HG02970 (cell line): ENCODE measurements at regions not wholly inside any gene's neighbourhood (a gene's known extent, or its start where the extent isn't known, plus 50 kb on each side); places are given as distances from the start of the nearest gene placed in this dataset.
"Not testable (repeated sequence)": the region's sequence is repeated elsewhere in the genome, so short reads cannot be mapped to it uniquely, and the experiment has no call there.

Experiments
- ATAC-seq: cut with Tn5 transposase; IDR thresholded peaks from one replicate; pipeline ENCODE4 v1.9.1; 2021; ENCODE audit warnings: mild to moderate bottlenecking, moderate library complexity, moderate number of reproducible peaks; ENCODE audit not compliant: unreplicated experiment, low FRiP score

DNA sequence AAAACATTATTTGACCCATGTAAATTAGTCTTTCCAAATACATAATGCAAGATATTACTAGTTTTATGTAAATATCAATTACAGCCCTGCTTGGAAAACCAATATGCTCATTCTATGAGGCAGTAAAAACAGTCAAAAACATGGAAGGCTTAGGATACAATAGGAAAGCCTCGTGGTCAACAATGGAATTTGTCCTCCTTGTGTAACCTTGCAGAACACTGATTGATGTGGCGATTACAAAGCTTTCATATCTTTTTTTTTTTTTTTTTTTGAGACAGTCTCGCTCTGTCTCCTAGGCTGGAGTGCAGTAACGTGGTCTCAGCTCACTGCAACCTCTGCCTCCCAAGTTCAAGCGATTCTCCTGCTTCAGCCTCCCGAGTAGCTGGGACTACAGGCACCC lies 157.3 kb upstream of the BET1 start:
- no peak for ATAC-seq

GRCh38 chr7:94169682-94170081 lies 165.5 kb upstream of the BET1 start:
- ATAC-seq: no peak

DNA sequence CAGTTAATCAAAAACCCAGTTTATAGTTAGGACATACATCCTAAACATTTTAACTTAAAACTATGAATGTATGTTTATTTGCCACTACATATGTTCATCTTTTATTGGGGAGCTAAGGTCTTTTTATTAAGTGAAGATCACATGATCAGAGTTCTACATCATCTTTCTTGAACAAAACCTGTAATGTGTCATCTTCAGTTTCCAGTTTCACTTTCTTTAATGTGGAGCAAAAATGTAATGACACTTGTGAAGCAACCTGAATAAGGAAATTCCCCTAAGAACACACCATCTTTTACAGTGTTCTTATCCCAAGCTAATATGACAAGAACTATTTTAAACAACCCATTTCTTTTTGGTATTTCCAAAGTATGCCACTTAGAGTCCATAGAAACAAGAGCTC lies 166.7 kb upstream of the BET1 start:
- ATAC-seq: peak; percentile 78

DNA sequence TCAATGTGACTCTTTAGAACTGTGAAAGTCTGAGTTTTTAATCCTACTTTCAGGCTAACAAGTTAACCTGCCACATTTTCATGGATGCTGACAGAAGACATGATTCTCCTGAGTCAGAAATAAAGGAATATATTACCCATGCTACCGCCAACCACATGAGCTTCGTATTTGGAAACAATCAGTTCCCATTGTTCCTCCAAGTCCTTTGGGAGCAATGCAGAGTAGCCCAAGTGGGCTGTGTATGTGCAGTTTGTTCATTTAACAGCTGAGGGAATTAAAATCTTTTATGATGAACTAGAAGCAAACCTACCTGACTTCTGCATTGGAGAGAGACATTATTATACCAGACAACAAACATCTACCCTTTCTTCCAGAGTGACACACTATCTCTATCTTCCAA lies 169.3 kb upstream of the BET1 start:
- no peak for ATAC-seq

GRCh38 chr7:94174375-94174774 lies 170.2 kb upstream of the BET1 start:
- ATAC-seq: no peak

DNA sequence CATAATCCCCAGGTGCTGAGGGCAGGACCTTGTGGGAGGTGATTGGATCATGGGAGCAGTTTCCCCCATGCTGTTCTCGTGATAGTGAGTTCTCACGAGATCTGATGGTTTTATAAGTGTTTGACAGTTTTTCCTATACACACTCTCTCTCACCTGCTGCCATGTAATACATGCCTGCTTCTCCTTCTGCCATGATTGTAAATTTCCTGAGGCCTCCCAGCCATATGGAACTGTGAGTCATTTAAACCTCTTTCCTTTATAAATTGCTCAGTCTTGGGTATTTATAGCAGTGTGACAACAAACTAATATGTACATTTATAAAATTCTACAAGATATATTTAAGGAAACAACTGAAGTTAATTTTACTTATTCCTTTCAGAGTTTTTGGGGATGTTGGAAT lies 170.8 kb upstream of the BET1 start:
- no peak for ATAC-seq

DNA sequence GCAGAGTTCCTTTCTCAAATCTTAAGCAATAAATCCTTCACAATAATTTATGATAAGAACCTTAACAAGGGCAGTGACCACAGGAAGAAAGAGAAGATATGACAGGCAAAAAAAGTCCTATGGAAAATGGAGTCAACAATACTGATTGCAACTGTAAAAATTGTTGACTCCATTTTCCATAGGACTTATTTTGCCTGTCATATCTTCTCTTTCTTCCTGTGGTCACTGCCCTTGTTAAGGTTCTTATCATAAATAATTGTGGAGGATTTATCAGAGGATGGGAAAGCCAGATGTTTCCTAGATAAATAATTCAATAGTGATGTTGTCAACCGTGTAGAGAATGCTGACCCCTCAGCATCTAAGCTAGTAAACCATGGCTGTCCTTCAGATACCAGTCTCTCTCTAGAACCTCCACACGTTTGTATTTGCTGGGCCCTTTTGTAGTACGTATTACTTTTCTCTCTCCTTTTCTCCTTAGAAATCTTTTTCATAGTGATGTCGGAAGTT lies 172.6 kb upstream of the BET1 start:
- no peak for ATAC-seq

DNA sequence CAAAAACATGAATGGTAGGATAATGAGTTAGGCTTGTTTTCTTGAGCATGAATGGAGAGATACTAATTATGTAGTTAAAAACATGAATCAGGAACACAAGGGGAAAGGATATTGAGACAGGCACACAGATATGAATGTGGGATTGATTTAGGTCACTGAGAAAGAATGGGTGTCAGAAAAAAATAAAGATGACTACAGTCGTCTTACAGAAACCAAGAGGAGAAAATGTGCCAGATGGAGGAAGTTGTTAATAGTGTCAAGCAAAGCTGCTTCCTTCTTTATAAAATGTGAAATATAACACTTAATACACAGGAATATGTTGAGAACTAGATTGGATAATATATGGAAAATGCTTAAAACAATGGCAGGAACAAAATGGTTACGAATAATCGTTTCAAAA lies 173.3 kb upstream of the BET1 start:
- ATAC-seq: no peak

DNA sequence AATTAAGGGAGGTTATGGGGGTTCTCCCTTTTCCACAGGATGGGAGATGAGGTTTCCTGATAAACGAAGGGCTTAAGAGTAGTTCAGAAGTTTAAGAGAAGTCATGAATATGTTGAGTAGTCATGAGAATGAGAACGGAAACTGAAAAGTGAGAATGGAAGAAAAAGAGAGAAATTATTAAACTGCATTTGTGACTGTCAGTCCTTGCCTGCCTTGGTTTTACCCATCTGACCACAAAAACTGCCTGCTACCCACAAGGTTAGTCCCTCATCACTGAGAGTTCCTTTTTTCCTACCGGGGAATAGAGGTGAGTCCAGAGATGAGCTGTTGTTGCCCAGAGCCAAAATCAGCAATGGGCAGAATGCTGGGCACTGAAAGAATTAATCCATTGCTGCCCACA lies 174.1 kb upstream of the BET1 start:
- ATAC-seq: peak; percentile 69

DNA sequence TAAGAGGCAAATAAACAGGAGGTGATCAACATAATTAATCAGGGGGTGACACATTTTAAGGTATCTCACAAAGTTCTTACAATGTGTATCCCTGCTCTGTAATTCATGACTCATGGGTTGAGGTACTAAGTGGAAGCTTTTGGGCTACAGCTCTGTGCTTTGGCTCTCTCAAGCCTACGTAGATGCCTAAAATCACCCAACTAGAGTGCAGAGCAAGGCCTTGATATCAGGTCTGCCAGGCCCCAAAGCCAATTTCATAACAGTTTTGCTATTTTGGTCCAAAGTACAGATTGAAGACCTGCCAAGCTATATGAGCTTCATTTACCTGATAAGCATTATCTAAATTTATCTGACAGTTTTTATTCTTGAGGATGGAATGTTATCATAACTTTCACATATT lies 175.3 kb upstream of the BET1 start:
- no peak for ATAC-seq

DNA sequence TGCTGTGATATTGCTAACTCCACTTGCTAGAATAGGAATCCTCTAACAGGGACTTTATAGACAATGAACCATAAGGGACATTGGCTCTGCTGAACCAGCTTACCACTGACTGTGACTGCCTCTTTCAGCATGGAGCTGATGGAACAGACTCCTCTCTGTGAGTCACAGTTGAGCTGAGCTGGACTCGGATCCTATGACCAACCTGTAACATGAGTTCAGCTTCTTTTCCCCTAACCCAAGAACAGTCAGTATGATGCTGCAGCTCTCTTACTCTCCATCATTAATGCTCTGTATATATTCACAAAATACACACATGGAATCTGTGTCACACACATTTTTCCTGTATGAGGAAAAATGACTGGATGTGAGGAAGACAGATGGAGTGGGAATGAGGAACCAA lies 177.9 kb upstream of the BET1 start:
- ATAC-seq: no peak

GRCh38 chr7:94182721-94183120 lies 178.6 kb upstream of the BET1 start:
- no peak for ATAC-seq

- ATAC-seq: no peak
Measured at GRCh38 chr7:94183289-94183749, 179.2 kb upstream of the BET1 start.

DNA sequence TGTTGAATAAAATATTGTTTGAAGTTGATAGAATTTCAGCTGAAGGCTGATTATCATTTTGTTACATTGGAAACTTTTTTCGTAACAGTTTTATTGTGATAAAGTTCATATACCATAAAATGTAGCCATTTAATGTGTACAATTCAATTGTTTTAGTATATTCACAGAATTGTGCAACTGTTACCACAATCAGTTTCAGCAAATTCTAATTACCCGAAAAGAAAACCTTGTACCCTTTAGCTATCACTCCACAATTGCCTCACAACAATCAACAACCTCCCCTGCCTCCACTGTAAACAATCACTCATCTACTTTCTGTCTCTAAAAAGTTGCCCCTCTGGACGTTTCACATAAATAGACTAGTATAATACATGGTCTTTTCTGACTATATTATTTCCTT lies 179.7 kb upstream of the BET1 start:
- no peak for ATAC-seq

DNA sequence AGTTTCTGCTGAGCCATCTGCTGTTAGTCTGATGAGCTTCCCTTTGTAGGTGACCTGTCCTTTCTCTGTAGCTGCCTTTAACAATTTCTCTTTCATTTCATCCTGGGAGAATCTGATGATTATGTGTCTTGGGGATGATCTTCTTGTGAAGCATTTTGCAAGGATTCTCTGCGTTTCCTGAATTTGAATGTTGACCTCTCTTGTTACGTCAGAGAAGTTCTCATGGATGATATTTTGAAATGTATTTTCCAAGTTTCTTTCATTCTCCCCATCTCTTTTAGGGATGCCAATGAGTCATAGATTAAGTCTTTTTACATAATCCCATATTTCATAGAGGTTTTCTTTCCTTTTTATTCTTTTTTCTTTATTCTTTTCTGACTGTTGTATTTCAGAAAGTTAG lies 184.2 kb upstream of the BET1 start:
- no peak for ATAC-seq

DNA sequence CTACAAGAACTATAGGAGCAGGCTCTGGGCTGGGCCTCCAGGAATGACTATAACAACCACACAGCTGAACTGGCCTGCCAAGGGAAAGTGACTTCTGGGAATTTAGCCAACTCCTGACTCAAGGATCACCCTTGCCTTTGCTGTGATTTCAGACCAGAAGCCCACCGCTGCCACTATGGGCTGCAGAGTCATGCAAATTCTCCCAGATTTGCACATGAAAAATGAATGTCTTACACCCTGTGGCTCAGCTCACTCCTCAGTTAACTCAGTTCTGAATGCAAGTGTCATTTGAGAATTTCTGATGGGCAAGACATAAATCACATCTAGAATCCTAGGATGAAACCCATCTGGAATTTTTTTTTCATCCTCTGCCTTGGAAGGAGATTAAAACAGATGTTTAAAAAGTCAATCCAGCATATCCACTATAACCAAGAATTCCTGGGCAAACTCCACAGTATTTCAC lies 186.5 kb upstream of the BET1 start:
- ATAC-seq: no peak

DNA sequence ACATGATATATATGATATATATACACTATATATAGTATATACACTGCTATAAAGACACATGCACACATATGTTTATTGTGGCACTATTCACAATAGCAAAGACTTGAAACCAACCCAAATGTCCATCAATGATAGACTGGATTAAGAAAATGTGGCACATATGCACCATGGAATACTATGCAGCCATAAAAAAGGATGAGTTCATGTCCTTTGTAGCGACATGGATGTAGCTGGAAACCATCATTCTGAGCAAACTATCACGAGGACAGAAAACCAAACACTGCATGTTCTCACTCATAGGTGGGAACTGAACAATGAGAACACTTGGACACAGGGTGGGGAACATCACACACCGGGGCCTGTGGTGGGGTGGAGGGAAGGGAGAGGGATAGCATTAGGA lies 190.3 kb upstream of the BET1 start:
- not testable (repeated sequence) for ATAC-seq

- no peak for ATAC-seq
Measured at GRCh38 chr7:94195201-94195600, 191.0 kb upstream of the BET1 start.

DNA sequence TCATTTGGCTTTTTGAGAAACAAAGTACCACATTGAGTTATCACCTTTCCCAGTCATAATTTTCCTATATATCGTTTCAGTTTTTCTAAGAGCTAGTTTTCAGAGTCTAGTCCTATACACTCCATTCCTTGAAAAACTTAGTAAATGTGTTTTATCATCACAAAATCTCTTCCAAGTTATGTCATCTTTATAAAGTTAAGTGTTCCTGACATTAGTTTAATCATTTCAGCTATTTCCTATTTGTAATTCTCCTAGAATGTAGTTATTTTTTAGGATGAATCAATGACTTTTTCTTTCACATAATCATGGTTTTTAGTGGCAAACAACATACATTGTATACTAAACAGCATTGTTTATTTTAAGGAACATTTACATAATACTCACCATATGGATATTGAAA lies 191.7 kb upstream of the BET1 start:
- ATAC-seq: no peak

GRCh38 chr7:94205529-94205928 lies 189.2 kb upstream of the COL1A2 start:
- ATAC-seq: no peak

GRCh38 chr7:94206295-94206694 lies 188.4 kb upstream of the COL1A2 start:
- no peak for ATAC-seq

GRCh38 chr7:94212160-94212559 lies 182.5 kb upstream of the COL1A2 start:
- ATAC-seq: no peak

DNA sequence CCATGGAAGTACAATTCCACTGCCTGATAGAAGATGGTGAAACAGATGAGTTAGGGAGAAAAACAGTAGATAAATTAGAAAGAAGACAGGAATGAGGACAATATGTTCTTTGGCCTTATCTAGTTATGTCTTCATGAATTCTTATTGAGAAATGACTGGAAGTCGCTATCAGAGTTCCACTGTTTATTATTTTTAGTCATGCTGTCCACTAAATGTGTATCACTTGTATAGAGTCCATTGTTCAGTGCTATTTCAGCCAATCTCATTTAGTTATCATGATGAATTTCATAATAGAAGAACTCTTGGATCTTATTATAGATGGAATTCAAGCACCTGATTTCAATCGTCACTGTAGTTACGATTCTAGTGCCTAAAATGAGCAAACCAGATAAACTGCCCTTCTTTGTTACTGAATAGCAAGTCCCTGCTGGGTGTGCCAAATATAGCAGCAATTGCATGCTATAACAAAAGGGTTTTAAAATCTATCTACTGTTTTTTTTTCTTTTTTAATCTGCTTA lies 177.7 kb upstream of the COL1A2 start:
- ATAC-seq: no peak
